ENCODE measurements at regions not wholly inside any gene's neighbourhood (a gene's known extent, or its start where the extent isn't known, plus 50 kb on each side); places are given as distances from the start of the nearest gene placed in this dataset.
A peak's percentile ranks its signal among the peaks of the same experiment; 100 is the strongest.

DNA sequence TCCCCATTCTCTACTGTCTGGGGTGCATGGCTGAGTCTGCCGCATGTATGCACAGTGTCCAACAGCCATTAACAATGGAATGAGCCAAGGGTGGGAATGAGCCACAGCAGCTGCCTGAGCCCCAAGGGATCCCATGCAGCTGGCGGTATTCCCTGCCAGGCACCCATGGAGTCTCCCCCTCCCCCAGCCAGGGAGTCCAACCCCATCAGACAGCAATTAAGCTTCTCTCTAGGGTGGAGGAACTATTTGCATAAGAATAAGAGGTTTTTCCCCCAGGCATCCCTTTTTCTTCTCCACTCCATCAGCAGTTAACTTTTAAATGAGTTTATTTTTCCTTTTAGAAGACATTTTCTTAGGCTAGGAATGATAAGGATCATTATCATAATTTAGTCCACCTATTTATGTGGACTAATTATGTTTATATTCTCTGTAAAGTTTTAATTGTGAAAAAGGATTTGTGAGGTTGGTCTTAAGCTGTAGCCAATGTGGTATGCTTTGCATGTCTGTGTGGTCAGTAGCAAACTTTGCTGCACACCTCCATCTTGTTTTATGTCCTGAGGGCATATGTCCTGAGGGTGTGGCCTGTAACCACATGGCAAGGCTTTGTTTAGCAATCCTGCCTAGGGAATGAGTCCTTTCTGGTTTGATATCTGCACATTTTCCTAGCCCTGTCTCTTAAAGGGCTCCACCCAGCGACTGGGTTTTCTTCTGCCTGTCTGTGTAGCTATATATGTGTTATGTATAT, 158.9 kb upstream of the OLIG3 start:
- in situ Hi-C loops (cut with MboI; ENCODE audit: low sequenced_read_pairs), result loop anchor here (5.0 kb wide), 1 partner anchor 386 kb away; no protein-coding TSS in a partner anchor
- Histone ChIP-seq H3K4me1 (peaks cover 38% of the 10 kb centered on the region), H3K9me3 (no peaks in the 10 kb centered on the region), H3K4me3 (no peak overlapping the region), H3K36me3 (replicated peaks) (no peaks in the 10 kb centered on the region), H3K27me3 (ENCODE audit: low read depth) (no peaks in the 10 kb centered on the region)
- peak; percentile 92 to 93 for DNase-seq (ENCODE audit: low spot score in 2 of 2)

GRCh38 chr6:137653706-137654059, 159.5 kb upstream of the OLIG3 start:
- H3K4me3 ChIP-seq, result no peak overlapping the region
- no peak for DNase-seq (ENCODE audit: low spot score in 2 of 2)
- H3K4me1 ChIP-seq, result peaks cover 38% of the 10 kb centered on the region
- in situ Hi-C loops (cut with MboI; ENCODE audit: low sequenced_read_pairs), result loop anchor here (5.0 kb wide), 1 partner anchor 386 kb away; no protein-coding TSS in a partner anchor
- H3K27me3 ChIP-seq (ENCODE audit: low read depth), result no peaks in the 10 kb centered on the region
- H3K36me3 ChIP-seq (replicated peaks), result no peaks in the 10 kb centered on the region
- no peaks in the 10 kb centered on the region for H3K9me3 ChIP-seq

DNA sequence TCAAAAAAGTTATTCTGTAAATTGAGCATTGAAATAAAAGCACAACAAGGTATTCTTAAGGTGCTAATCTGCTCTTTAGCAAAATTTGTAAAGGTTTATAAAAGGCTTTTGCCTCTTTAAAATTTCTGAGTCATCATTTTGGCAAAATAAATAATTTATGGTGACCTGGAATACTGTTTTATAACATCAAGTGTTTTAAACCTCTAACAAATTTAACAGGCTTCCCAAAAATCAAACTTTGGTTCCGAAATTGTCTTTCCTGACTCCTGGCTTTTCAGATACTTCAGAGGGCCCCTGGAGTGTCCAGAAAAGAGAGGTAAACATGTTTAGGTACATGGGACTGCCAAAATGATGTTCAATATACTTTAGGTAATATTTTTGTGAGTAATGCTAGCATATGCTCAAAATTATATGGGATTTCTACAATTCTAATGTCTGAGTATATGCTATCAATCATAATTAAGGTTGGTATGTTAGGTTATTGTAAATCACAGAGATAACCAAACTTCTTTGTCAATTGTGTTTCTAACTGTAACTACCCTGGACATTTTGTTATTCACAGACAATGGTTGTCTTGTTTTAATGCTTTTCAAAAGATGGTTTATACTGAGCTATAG, 160.3 kb upstream of the OLIG3 start:
- Histone ChIP-seq H3K27me3 (ENCODE audit: low read depth) (no peaks in the 10 kb centered on the region), H3K36me3 (replicated peaks) (no peaks in the 10 kb centered on the region), H3K4me1 (peaks cover 38% of the 10 kb centered on the region), H3K4me3 (no peak overlapping the region), H3K9me3 (no peaks in the 10 kb centered on the region)
- DNase-seq (ENCODE audit: low spot score in 2 of 2), result no peak
- in situ Hi-C loops (cut with MboI; ENCODE audit: low sequenced_read_pairs), result loop anchor here (5.0 kb wide), 1 partner anchor 387 kb away; no protein-coding TSS in a partner anchor

DNA sequence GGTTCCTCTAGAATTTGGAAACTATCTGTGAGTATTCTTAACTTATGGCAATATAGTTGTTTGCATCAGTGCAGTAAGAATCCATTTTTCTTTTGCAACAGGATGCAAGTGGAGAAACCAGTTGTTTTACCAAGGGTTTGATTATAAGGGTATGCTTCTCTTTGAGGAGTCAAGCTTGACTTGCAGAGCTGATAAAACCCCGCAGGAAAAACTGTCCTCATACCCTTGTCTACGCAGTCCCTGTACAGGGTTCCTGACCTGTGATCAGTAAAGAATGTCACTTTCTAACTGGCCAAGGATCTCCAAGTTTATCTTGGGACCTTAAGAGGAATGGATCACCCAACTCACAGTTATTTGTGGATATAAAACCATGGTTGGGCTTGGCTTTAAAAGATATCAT, 161.1 kb upstream of the OLIG3 start:
- peaks cover 40% of the 10 kb centered on the region for H3K4me1 ChIP-seq
- no peaks in the 10 kb centered on the region for H3K36me3 ChIP-seq (replicated peaks)
- H3K9me3 ChIP-seq, result no peaks in the 10 kb centered on the region
- no peaks in the 10 kb centered on the region for H3K27me3 ChIP-seq (ENCODE audit: low read depth)
- in situ Hi-C loops (cut with MboI; ENCODE audit: low sequenced_read_pairs), result no loop called here
- DNase-seq (ENCODE audit: low spot score in 2 of 2), result no peak
- no peak overlapping the region for H3K4me3 ChIP-seq

GRCh38 chr6:137656735-137657134, 162.5 kb upstream of the OLIG3 start:
- Histone ChIP-seq H3K4me1 (peaks cover 43% of the 10 kb centered on the region), H3K9me3 (no peaks in the 10 kb centered on the region), H3K4me3 (no peak overlapping the region), H3K27me3 (ENCODE audit: low read depth) (no peaks in the 10 kb centered on the region), H3K36me3 (replicated peaks) (no peaks in the 10 kb centered on the region)
- in situ Hi-C loops (cut with MboI; ENCODE audit: low sequenced_read_pairs), result no loop called here
- no peak for DNase-seq (ENCODE audit: low spot score in 2 of 2)

DNA sequence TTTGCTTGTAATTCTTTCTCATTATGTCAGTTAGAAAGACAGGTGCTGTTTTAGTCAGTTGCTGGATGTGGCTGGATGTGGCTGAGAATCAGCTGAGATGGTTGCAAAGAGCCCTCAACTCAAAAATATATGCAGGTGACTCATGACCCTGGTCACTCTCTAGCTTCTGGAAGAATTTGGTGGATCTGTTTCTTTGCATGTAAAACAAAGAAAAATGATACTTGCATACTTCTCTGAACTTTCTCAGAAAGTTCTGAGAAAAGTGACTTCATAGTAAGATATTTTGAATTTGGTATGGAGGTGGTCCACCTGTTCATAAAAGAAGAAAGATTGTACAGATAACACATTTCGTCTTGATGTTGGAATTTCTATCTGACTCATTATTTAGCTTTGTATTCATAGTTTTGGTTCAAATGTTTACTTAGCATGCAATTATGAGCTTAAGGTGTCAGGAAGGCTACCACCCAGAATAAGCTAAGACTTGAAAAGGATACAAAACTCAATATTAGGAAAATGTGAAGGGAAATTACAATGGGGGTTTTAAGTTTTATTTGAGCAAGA, 163.2 kb upstream of the OLIG3 start:
- peaks cover 38% of the 10 kb centered on the region for H3K4me1 ChIP-seq
- in situ Hi-C loops (cut with MboI; ENCODE audit: low sequenced_read_pairs), result no loop called here
- no peaks in the 10 kb centered on the region for H3K27me3 ChIP-seq (ENCODE audit: low read depth)
- DNase-seq (ENCODE audit: low spot score in 2 of 2), result no peak
- no peaks in the 10 kb centered on the region for H3K36me3 ChIP-seq (replicated peaks)
- no peak overlapping the region for H3K4me3 ChIP-seq
- no peaks in the 10 kb centered on the region for H3K9me3 ChIP-seq

DNA sequence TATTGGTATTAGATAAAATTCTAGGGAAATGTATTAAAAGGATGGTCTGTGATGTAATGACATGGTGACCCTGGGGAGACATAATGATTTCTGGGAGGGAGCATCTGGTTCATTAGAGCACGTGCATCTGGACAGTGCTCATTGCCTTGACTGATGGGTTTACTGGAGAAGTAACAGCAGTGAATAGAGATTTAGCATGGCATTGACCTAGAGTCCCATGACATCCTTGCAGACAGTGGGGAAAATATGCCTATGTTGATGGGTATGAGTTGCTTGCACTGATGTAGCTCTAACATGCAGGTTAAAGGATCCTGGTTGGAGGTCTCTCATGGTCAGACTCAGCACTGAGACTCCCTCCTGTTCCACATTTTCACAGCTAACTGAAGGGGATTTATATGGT, 164.1 kb upstream of the OLIG3 start:
- no peaks in the 10 kb centered on the region for H3K9me3 ChIP-seq
- no peaks in the 10 kb centered on the region for H3K27me3 ChIP-seq (ENCODE audit: low read depth)
- no peak overlapping the region for H3K4me3 ChIP-seq
- in situ Hi-C loops (cut with MboI; ENCODE audit: low sequenced_read_pairs), result no loop called here
- H3K36me3 ChIP-seq (replicated peaks), result no peaks in the 10 kb centered on the region
- H3K4me1 ChIP-seq, result peaks cover 30% of the 10 kb centered on the region
- DNase-seq (ENCODE audit: low spot score in 2 of 2), result no peak

GRCh38 chr6:137659871-137660270, 165.7 kb upstream of the OLIG3 start:
- DNase-seq (ENCODE audit: low spot score in 2 of 2), result no peak
- H3K4me3 ChIP-seq, result no peak overlapping the region
- no peaks in the 10 kb centered on the region for H3K9me3 ChIP-seq
- in situ Hi-C loops (cut with MboI; ENCODE audit: low sequenced_read_pairs), result no loop called here
- H3K4me1 ChIP-seq, result peaks cover 15% of the 10 kb centered on the region
- H3K27me3 ChIP-seq (ENCODE audit: low read depth), result no peaks in the 10 kb centered on the region
- H3K36me3 ChIP-seq (replicated peaks), result no peaks in the 10 kb centered on the region

GRCh38 chr6:137660296-137660731, 166.1 kb upstream of the OLIG3 start:
- Histone ChIP-seq H3K4me3 (no peak overlapping the region), H3K4me1 (peaks cover 12% of the 10 kb centered on the region), H3K9me3 (no peaks in the 10 kb centered on the region), H3K27me3 (ENCODE audit: low read depth) (no peaks in the 10 kb centered on the region), H3K36me3 (replicated peaks) (no peaks in the 10 kb centered on the region)
- DNase-seq (ENCODE audit: low spot score in 2 of 2), result no peak
- in situ Hi-C loops (cut with MboI; ENCODE audit: low sequenced_read_pairs), result no loop called here

DNA sequence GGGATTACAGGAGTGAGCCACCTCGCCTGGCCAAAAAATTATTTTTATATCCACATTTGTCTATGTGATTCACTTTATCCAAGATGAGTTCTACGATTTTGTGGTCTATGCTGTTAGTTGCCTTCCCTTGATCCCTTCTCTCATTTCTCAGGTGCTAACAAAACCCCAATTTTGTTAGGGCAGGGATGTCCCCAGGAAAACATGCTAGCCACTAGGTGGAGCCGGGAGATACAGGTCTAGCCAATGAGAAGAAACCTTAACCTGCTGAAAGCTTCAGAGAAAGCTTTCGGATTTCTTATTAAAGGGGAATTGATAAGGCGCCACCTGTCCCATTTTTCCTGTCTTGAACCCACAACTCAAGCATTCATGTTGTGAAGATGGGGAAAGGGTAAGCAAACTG, 167.4 kb upstream of the OLIG3 start:
- H3K4me1 ChIP-seq, result peaks cover 12% of the 10 kb centered on the region
- no peaks in the 10 kb centered on the region for H3K27me3 ChIP-seq (ENCODE audit: low read depth)
- peak in 1 of 2 experiments; percentile 21 for DNase-seq (ENCODE audit: low spot score in 2 of 2)
- no peaks in the 10 kb centered on the region for H3K36me3 ChIP-seq (replicated peaks)
- no peaks in the 10 kb centered on the region for H3K9me3 ChIP-seq
- in situ Hi-C loops (cut with MboI; ENCODE audit: low sequenced_read_pairs), result no loop called here
- no peak overlapping the region for H3K4me3 ChIP-seq

GRCh38 chr6:137664183-137664582, 170.0 kb upstream of the OLIG3 start:
- Histone ChIP-seq H3K9me3 (no peaks in the 10 kb centered on the region), H3K27me3 (ENCODE audit: low read depth) (no peaks in the 10 kb centered on the region), H3K4me1 (peaks cover 5% of the 10 kb centered on the region), H3K4me3 (no peak overlapping the region), H3K36me3 (replicated peaks) (no peaks in the 10 kb centered on the region)
- DNase-seq (ENCODE audit: low spot score in 2 of 2), result no peak
- in situ Hi-C loops (cut with MboI; ENCODE audit: low sequenced_read_pairs), result no loop called here

- no peaks in the 10 kb centered on the region for H3K9me3 ChIP-seq
- in situ Hi-C loops (cut with MboI; ENCODE audit: low sequenced_read_pairs), result no loop called here
- no peak overlapping the region for H3K4me3 ChIP-seq
- H3K27me3 ChIP-seq (ENCODE audit: low read depth), result no peaks in the 10 kb centered on the region
- H3K36me3 ChIP-seq (replicated peaks), result no peaks in the 10 kb centered on the region
- peaks cover 1% of the 10 kb centered on the region for H3K4me1 ChIP-seq
- DNase-seq (ENCODE audit: low spot score in 2 of 2), result no peak
Measured at GRCh38 chr6:137665342-137665934, 171.2 kb upstream of the OLIG3 start.

DNA sequence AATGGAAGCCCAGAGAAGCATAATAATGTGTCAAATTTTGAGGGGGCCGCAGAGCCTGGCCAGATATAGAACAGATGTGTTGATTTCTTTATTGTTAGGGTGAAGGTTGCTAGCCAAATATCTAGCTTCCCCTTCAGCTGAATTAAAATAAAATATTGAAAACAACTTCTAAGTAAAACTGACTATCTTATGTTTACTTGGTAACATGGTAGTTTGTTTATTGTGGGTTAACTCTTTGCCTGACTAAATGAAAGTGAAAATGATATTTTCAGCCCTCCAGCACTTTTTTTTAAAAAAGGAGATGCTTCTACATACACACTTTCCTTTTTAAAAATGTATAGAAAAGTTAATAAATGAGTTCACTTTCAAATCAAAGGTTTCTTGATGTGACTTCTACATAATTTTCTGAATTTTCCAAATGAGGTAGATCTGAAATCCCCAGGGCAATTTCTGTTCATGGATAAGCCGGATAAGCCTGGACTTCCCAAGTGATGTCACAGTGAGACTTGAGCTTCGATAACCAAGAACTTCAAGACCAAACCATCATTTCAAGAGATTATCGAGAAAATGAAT, 172.1 kb upstream of the OLIG3 start:
- no peaks in the 10 kb centered on the region for H3K27me3 ChIP-seq (ENCODE audit: low read depth)
- H3K9me3 ChIP-seq, result no peaks in the 10 kb centered on the region
- no peak overlapping the region for H3K4me3 ChIP-seq
- no peak for DNase-seq (ENCODE audit: low spot score in 2 of 2)
- H3K36me3 ChIP-seq (replicated peaks), result no peaks in the 10 kb centered on the region
- H3K4me1 ChIP-seq, result no peaks in the 10 kb centered on the region
- in situ Hi-C loops (cut with MboI; ENCODE audit: low sequenced_read_pairs), result no loop called here

DNA sequence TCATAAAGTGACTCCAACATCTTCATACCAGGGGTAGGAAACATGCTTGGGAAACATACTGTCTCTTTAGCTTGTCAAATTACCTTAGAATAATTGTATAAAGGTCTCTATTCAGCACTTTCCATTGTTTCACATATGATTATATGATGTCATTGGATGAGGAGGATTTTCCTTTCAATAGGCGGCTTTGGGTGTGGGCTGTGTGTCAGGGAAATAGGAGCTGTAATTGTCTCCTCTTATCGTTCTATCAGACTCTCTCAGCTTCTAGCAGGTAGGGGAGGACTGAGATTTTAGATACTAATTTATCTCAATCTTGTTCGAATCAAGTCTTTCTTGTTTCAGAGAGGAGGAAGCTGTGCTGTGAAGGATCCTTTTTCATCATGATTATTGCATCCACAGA, 179.4 kb upstream of the OLIG3 start:
- in situ Hi-C loops (cut with MboI; ENCODE audit: low sequenced_read_pairs), result no loop called here
- Histone ChIP-seq H3K4me1 (peaks cover 4% of the 10 kb centered on the region; the same call in 1 of the 2 replicates), H3K27me3 (ENCODE audit: low read depth) (no peaks in the 10 kb centered on the region), H3K9me3 (no peaks in the 10 kb centered on the region), H3K4me3 (no peak overlapping the region), H3K36me3 (replicated peaks) (no peaks in the 10 kb centered on the region)
- no peak for DNase-seq (ENCODE audit: low spot score in 2 of 2)
